Mesenchymal stem cell (in vitro differentiated cells and primary cell): ENCODE measurements at regions not wholly inside any gene's neighbourhood (a gene's known extent, or its start where the extent isn't known, plus 50 kb on each side); places are given as distances from the start of the nearest gene placed in this dataset.

Experiments
- DNase-seq: peaks from one replicate; pipeline ENCODE4 v3.0.0-alpha.2; 2013
- H2AFZ ChIP-seq: one replicate; pipeline ENCODE4 v1.6.1; 2013; ENCODE audit warnings: low read depth, mild to moderate bottlenecking, control low read depth, inconsistent platforms, low read length, moderate library complexity
- H2AK5ac ChIP-seq: 2 replicates; pipeline ENCODE4 v1.6.1; 2013; ENCODE audit warnings: low read length, moderate library complexity, mild to moderate bottlenecking, inconsistent platforms; ENCODE audit not compliant: severe bottlenecking
- H2BK120ac ChIP-seq: one replicate; pipeline ENCODE4 v1.6.1; 2013; ENCODE audit warnings: low read depth, mild to moderate bottlenecking, inconsistent platforms, low read length, moderate library complexity
- H2BK12ac ChIP-seq, 2 experiments: one replicate each; pipeline ENCODE4 v1.6.1; 2013; ENCODE audit warnings: inconsistent platforms in 2 of 2, low read length in 2 of 2, mild to moderate bottlenecking in 2 of 2, moderate library complexity in 2 of 2, control low read depth in 1 of 2
- H2BK15ac ChIP-seq: one replicate; pipeline ENCODE4 v1.6.1; 2013; ENCODE audit warnings: mild to moderate bottlenecking, low read depth, inconsistent platforms; ENCODE audit not compliant: poor library complexity, severe bottlenecking
- H2BK5ac ChIP-seq: 2 replicates; pipeline ENCODE4 v1.6.1; 2013; ENCODE audit warnings: low read depth, mild to moderate bottlenecking, low read length, control low read depth, inconsistent platforms; ENCODE audit not compliant: poor library complexity, severe bottlenecking
- H3K14ac ChIP-seq, 2 experiments: one replicate each; pipeline ENCODE4 v1.6.1; 2013; ENCODE audit warnings: inconsistent platforms in 2 of 2, low read length in 2 of 2, control low read depth in 1 of 2, mild to moderate bottlenecking in 1 of 2, moderate library complexity in 1 of 2
- H3K18ac ChIP-seq, 2 experiments: one replicate each; pipeline ENCODE4 v1.6.1; 2013; ENCODE audit warnings: inconsistent platforms in 2 of 2, low read length in 2 of 2, control low read depth in 1 of 2, low read depth in 1 of 2, mild to moderate bottlenecking in 1 of 2
- H3K23ac ChIP-seq, 2 experiments: one replicate each; pipeline ENCODE4 v1.6.1; 2013; ENCODE audit warnings: inconsistent platforms in 2 of 2, low read length in 2 of 2, mild to moderate bottlenecking in 2 of 2, moderate library complexity in 2 of 2, control low read depth in 1 of 2
- H3K27ac ChIP-seq: 2 replicates; pipeline ENCODE4 v1.5.1; 2013; ENCODE audit warnings: mild to moderate bottlenecking, moderate library complexity, low read length, control low read depth, inconsistent platforms; ENCODE audit not compliant: poor library complexity, severe bottlenecking
- H3K27me3 ChIP-seq, 2 experiments: 2 replicates each; pipeline versions ENCODE4 v1.6.1 to v1.7.0; 2013; ENCODE audit warnings: low read length in 2 of 2, mild to moderate bottlenecking in 2 of 2, moderate library complexity in 2 of 2, control low read depth in 1 of 2, inconsistent platforms in 1 of 2; ENCODE audit not compliant: control insufficient read depth in 1 of 2, insufficient read depth in 1 of 2
- H3K36me3 ChIP-seq, 2 experiments: 2 replicates each; pipeline versions ENCODE4 v1.6.1 to v1.7.0; 2013; ENCODE audit warnings: low read length in 2 of 2, control low read depth in 1 of 2, inconsistent platforms in 1 of 2, low read depth in 1 of 2, mild to moderate bottlenecking in 1 of 2; ENCODE audit not compliant: insufficient read depth in 2 of 2, control insufficient read depth in 1 of 2
- H3K4ac ChIP-seq, 2 experiments: one replicate each; pipeline ENCODE4 v1.6.1; 2013; ENCODE audit warnings: inconsistent platforms in 2 of 2, low read length in 2 of 2, mild to moderate bottlenecking in 2 of 2, moderate library complexity in 2 of 2, control low read depth in 1 of 2, low read depth in 1 of 2
- H3K4me1 ChIP-seq: 2 replicates; pipeline ENCODE4 v1.6.1; 2013; ENCODE audit warnings: low read depth, low read length, control low read depth; ENCODE audit not compliant: control insufficient read depth, insufficient read depth
- H3K4me2 ChIP-seq: 2 replicates; pipeline ENCODE4 v1.6.1; 2013; ENCODE audit warnings: low read length, mild to moderate bottlenecking, inconsistent platforms; ENCODE audit not compliant: poor library complexity, severe bottlenecking
- H3K4me3 ChIP-seq, 2 experiments: 2 replicates each; pipeline versions ENCODE4 v1.5.1 to v1.7.0; 2013; ENCODE audit warnings: low read length in 2 of 2, mild to moderate bottlenecking in 2 of 2, control low read depth in 1 of 2, low read depth in 1 of 2; ENCODE audit not compliant: insufficient read depth in 1 of 2
- H3K79me1 ChIP-seq: replicated peaks from 2 replicates; pipeline ENCODE4 v1.6.1; 2013; ENCODE audit warnings: mild to moderate bottlenecking, control low read depth, low read length, inconsistent platforms; ENCODE audit not compliant: poor library complexity, severe bottlenecking
- H3K9ac ChIP-seq: 2 replicates; pipeline ENCODE4 v1.7.0; 2013; ENCODE audit warnings: mild to moderate bottlenecking, low read length, moderate library complexity
- H3K9me3 ChIP-seq: 2 replicates; pipeline ENCODE4 v1.7.0; 2013; ENCODE audit warnings: mild to moderate bottlenecking, low read length; ENCODE audit not compliant: control insufficient read depth
- H4K8ac ChIP-seq: one replicate; pipeline ENCODE4 v1.6.1; 2013; ENCODE audit warnings: inconsistent platforms, mild to moderate bottlenecking, low read length, moderate library complexity
- H4K91ac ChIP-seq: one replicate; pipeline ENCODE4 v1.6.1; 2013; ENCODE audit warnings: mild to moderate bottlenecking, low read length, inconsistent platforms
- WGBS: methylation state at CpG from one replicate; pipeline ENCODE4 v1.1.7; 2013; ENCODE audit warnings: mixed read lengths; 5-methylcytosine and 5-hydroxymethylcytosine counted together

DNA sequence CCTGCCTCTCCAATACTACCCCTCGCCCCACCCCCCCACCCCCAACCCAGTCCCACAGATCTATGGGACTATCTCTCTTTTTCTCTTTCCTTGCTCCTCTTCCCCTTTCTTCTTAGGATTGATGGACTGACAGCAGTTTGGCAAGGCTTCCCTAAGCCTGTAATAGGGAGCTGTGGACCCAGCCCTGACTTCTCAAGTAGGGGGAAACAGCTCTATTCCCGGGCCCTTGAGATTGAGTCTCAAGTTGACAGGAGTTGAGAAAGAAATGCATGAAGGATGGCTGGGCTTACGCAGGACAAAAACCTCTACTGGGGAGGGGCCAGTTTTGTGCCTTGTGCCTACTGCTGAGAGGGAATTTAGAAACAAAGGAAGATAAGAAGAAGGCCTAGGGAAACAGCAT lies 60.4 kb downstream of the SMUG1 start:
- Histone ChIP-seq H2BK15ac (no peak overlapping the region), H3K36me3 (peaks cover 0 to 11% of the 10 kb centered on the region in 2 experiments), H4K91ac (no peak overlapping the region), H3K27me3 (peaks cover 0 to 76% of the 10 kb centered on the region in 2 experiments), H3K9ac (peak overlapping the region; percentile 13), H3K18ac (no peak overlapping the region), H2AK5ac (no peak overlapping the region), H4K8ac (no peak overlapping the region), H3K9me3 (no peaks in the 10 kb centered on the region), H2AFZ (no peak overlapping the region), H3K14ac (no peak overlapping the region), H3K4me2 (no peak overlapping the region), H3K27ac (no peak overlapping the region), H3K4me1 (peaks cover 15% of the 10 kb centered on the region), H3K79me1 (no peaks in the 10 kb centered on the region), H3K4ac (no peak overlapping the region), H2BK5ac (no peak overlapping the region), H2BK120ac (no peak overlapping the region), H2BK12ac (no peak overlapping the region), H3K23ac (no peak overlapping the region), H3K4me3 (no peak overlapping the region)
- 30% methylated on average over 2 of the region's 3 CpGs for WGBS
- no peak for DNase-seq

DNA sequence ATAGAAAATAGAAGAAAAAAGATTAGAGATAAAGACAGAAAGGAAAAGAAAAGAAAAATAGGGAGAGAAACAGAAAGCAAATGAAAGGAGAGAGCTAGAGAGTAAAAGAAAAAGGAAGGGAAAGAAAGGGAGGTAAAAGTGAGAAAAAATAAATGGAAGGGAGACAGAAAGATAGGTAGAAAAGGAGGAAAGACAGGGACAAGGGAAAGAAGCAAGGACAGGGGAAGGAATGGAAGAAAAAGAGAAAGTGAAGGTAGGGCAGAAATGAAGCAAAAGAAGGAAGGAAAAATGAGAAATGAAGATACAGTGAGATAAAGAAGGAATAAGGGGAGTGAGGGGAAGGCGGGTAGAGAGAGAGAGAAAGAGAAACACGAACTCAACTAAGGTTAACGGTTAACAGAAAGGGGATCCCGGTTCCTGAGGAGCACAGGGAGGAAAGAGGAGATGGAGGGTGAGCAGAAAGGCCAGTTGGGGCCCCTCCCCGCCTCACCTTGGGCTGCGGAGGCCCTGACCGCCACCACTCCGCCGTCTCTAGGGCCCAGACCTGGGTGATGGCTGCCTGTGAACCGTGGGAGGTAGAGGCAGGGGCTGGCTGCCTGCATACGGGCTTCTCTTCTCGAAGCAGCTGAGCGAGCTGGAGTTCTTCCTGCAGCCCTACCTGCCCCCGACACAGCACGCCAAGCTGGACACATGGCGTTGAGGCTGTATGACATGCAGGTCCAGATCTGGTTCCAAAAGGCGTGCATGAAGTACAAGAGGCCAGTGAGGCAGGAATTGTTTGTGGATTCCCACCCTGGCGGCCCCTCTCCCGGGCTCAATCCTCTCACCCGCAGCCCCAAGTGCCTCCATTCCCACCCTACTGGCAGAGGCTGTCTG lies 59.5 kb downstream of the SMUG1 start:
- Histone ChIP-seq H2BK15ac (no peak overlapping the region), H2BK12ac (no peak overlapping the region), H3K27me3 (peaks cover 0 to 76% of the 10 kb centered on the region in 2 experiments), H3K9me3 (no peaks in the 10 kb centered on the region), H3K4me2 (no peak overlapping the region), H3K18ac (no peak overlapping the region), H2BK120ac (no peak overlapping the region), H2BK5ac (no peak overlapping the region), H4K91ac (no peak overlapping the region), H3K23ac (no peak overlapping the region), H3K4me1 (peaks cover 15% of the 10 kb centered on the region), H3K4ac (no peak overlapping the region), H4K8ac (no peak overlapping the region), H2AK5ac (no peak overlapping the region), H3K9ac (peak overlapping the region; percentile 14), H3K4me3 (no peak overlapping the region), H2AFZ (no peak overlapping the region), H3K14ac (no peak overlapping the region), H3K27ac (no peak overlapping the region), H3K36me3 (peaks cover 0 to 11% of the 10 kb centered on the region in 2 experiments), H3K79me1 (no peaks in the 10 kb centered on the region)
- DNase-seq: no peak
- 33% methylated on average over 20 of the region's 20 CpGs for WGBS
